ENCODE measurements at regions not wholly inside any gene's neighbourhood (a gene's known extent, or its start where the extent isn't known, plus 50 kb on each side); places are given as distances from the start of the nearest gene placed in this dataset.

DNA sequence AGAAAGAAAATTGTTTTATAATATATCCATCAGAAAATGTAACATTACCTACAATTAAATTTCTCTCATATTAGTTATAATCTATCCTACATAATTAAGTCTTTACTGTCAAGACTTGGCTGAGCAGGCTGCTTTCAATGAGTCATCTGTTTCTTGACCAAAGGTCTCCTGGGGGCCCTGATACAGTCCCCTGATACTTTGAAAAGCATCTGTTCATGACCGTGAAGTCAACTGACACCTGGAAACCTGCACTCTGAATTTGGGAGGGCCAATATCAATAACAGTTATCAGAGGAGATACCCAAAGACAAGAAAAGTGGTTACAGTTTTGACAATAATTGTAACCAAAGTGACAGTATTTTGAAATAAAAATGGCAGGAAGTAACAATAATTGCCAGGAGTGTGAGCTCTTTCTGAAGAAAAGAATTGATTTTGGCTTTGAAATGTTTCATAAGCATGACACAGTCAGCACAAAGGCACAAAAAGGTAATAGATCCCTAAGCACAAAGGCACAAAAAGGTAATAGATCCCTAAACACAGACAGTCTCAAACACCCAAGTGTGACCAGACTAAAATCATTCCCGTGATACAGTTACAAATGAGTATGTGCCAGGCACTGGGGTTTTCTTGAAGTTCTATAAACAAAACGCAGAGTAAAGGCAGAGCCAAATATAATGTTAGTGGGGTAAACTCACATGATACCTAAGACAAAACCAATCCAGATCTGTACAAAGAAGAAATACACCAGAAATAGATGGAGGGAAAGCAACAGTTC is 260.7 kb downstream of the PLOD2 start:
- no peak overlapping the region for H3K4me3 ChIP-seq
- DNase-seq: no peak
- no peaks in the 10 kb centered on the region for H3K36me3 ChIP-seq
- no peak overlapping the region for H3K27ac ChIP-seq
- H3K4me1 ChIP-seq: no peaks in the 10 kb centered on the region
- no peaks in the 10 kb centered on the region for H3K27me3 ChIP-seq (ENCODE audit: low read depth)
- TF ChIP-seq, protein P1, sequence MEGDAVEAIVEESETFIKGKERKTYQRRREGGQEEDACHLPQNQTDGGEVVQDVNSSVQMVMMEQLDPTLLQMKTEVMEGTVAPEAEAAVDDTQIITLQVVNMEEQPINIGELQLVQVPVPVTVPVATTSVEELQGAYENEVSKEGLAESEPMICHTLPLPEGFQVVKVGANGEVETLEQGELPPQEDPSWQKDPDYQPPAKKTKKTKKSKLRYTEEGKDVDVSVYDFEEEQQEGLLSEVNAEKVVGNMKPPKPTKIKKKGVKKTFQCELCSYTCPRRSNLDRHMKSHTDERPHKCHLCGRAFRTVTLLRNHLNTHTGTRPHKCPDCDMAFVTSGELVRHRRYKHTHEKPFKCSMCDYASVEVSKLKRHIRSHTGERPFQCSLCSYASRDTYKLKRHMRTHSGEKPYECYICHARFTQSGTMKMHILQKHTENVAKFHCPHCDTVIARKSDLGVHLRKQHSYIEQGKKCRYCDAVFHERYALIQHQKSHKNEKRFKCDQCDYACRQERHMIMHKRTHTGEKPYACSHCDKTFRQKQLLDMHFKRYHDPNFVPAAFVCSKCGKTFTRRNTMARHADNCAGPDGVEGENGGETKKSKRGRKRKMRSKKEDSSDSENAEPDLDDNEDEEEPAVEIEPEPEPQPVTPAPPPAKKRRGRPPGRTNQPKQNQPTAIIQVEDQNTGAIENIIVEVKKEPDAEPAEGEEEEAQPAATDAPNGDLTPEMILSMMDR (IDR thresholded peaks at IDR 0.05): no peak
- H3K9me3 ChIP-seq: no peaks in the 10 kb centered on the region
- intact Hi-C loops (cut with DNase I): no loop called here
- no peak for ATAC-seq

DNA sequence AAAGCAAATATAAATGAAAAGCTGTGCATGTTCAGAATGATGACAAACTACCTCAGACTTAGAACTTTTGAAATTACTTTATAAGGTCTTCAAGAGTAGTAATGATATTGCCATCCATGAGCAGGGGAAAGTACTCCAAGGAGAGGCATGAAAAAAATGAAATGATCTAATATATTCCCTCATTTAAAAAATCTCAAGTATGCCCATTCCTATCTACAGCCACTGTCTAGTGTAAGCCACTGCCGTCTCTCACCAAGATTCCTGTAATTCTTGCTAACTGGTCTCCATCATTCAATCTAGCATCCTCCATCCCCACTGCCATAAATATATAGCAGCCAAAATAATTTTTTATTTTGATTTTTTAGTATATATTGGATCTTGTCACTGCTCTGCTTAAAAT is 258.8 kb downstream of the PLOD2 start:
- intact Hi-C loops (cut with DNase I): no loop called here
- ATAC-seq (no peak), DNase-seq (no peak)
- TF ChIP-seq, protein P1 (IDR thresholded peaks at IDR 0.05): no peak
- no peaks in the 10 kb centered on the region for H3K36me3 ChIP-seq
- no peak overlapping the region for H3K4me3 ChIP-seq
- H3K4me1 ChIP-seq: no peaks in the 10 kb centered on the region
- no peaks in the 10 kb centered on the region for H3K9me3 ChIP-seq
- H3K27me3 ChIP-seq (ENCODE audit: low read depth): no peaks in the 10 kb centered on the region
- no peak overlapping the region for H3K27ac ChIP-seq

DNA sequence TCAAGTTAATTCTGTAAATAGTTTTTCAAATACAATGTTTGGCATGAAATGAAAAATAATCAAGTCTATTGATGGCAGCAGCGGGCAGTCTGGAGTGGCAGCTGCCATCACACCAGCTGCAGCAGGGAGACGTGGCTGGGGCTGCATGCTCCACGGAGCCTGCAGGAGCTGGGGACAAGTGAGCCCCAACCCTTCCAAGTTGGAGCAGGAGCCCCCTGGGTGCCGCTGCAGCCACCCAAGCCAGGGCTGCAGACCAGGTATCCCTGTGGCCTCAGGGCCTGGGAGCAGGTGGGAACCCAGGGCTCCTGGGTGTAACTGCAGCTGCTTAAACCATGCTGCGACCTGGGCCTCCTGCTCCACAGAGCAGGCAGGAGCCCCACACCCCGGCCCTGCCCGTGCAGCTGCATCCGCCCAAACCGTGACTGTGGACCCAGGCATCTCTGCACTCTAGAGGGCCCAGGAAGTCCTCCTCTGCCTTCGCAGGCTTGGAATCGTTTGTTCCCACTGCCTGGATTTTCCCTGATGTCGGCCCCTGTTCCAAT is 257.4 kb downstream of the PLOD2 start:
- H3K27ac ChIP-seq: no peak overlapping the region
- TF ChIP-seq, protein P1 (IDR thresholded peaks at IDR 0.05): no peak
- no peaks in the 10 kb centered on the region for H3K9me3 ChIP-seq
- ATAC-seq: peak in 1 of 2 donors; percentile 32
- H3K36me3 ChIP-seq: no peaks in the 10 kb centered on the region
- H3K4me1 ChIP-seq: no peaks in the 10 kb centered on the region
- H3K4me3 ChIP-seq: no peak overlapping the region
- H3K27me3 ChIP-seq (ENCODE audit: low read depth): no peaks in the 10 kb centered on the region
- intact Hi-C loops (cut with DNase I): no loop called here
- DNase-seq: no peak

DNA sequence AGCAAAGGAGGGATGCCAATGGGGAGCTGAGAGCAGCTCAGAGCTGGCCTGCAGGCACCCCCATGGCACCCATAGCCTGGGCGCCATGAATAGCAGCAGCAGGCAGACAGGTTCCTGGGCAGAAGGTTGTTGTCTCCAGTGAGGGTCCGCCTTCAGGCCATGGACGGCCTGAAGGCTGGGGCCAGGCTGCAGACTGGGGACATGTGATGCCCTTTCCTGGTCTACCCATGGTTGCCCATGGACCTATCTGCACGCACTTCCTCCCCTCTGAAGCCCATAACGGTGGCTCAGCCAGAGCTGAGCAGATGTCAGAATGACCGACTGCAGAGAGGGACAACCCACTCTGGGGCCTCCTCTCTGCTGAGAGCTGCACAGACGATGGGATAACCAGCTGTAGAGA is 256.8 kb downstream of the PLOD2 start:
- Histone ChIP-seq H3K27ac (no peak overlapping the region), H3K4me1 (no peaks in the 10 kb centered on the region), H3K27me3 (ENCODE audit: low read depth) (no peaks in the 10 kb centered on the region), H3K9me3 (no peaks in the 10 kb centered on the region), H3K36me3 (no peaks in the 10 kb centered on the region), H3K4me3 (no peak overlapping the region)
- no peak for DNase-seq
- intact Hi-C loops (cut with DNase I): no loop called here
- TF ChIP-seq, protein P1 (IDR thresholded peaks at IDR 0.05): no peak
- peak in 1 of 2 donors; percentile 37 for ATAC-seq

DNA sequence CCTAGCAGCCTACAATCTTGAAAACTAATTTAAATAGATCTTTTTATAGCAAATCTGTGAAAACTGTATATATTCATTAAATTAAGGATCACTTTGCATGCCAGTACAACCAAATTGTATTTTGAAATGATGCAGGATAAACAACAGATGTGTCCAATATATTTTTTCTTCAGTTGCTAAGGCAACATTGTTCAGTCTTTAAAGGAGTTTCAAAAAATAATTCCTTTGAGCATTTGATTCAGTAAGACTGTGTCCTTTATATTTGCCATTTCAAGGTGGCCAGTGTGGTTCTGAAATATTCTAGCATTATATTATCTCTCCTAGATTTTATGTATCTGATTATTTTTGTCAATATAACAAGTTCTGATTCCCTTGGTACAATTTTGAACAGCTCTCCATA is 254.7 kb downstream of the PLOD2 start:
- H3K4me3 ChIP-seq: no peak overlapping the region
- TF ChIP-seq, protein P1 (IDR thresholded peaks at IDR 0.05): no peak
- intact Hi-C loops (cut with DNase I): no loop called here
- H3K27ac ChIP-seq: no peak overlapping the region
- no peaks in the 10 kb centered on the region for H3K4me1 ChIP-seq
- H3K9me3 ChIP-seq: no peaks in the 10 kb centered on the region
- no peaks in the 10 kb centered on the region for H3K27me3 ChIP-seq (ENCODE audit: low read depth)
- ATAC-seq (no peak), DNase-seq (no peak)
- no peaks in the 10 kb centered on the region for H3K36me3 ChIP-seq

Measured in lower lobe of right lung (tissue), 2 donors.